Kidney epithelial cell (primary cell): ENCODE measurements at regions not wholly inside any gene's neighbourhood (a gene's known extent, or its start where the extent isn't known, plus 50 kb on each side); places are given as distances from the start of the nearest gene placed in this dataset.

Experiments used
- DNase-seq: peaks from one replicate; pipeline ENCODE4 v3.0.0-alpha.2; 2010; ENCODE audit warnings: low read depth
- H3K27me3 ChIP-seq: 2 replicates; pipeline ENCODE4 v1.6.0; 2011; ENCODE audit warnings: low read length; ENCODE audit not compliant: control insufficient read depth, insufficient read depth
- H3K36me3 ChIP-seq: 2 replicates; pipeline ENCODE4 v1.5.1; 2011; ENCODE audit warnings: low read length; ENCODE audit not compliant: control insufficient read depth, insufficient read depth
- H3K4me3 ChIP-seq: 2 replicates; pipeline ENCODE4 v1.5.1; 2011; ENCODE audit warnings: low read depth, mild to moderate bottlenecking, control low read depth, low read length
- TF ChIP-seq, protein P1 (sequence below): IDR thresholded peaks from 2 replicates; pipeline ENCODE4 v1.5.1; 2011; ENCODE audit warnings: mild to moderate bottlenecking, moderate library complexity, low read length, control low read depth, inconsistent platforms; ENCODE audit not compliant: insufficient read depth, poor library complexity, severe bottlenecking

DNA sequence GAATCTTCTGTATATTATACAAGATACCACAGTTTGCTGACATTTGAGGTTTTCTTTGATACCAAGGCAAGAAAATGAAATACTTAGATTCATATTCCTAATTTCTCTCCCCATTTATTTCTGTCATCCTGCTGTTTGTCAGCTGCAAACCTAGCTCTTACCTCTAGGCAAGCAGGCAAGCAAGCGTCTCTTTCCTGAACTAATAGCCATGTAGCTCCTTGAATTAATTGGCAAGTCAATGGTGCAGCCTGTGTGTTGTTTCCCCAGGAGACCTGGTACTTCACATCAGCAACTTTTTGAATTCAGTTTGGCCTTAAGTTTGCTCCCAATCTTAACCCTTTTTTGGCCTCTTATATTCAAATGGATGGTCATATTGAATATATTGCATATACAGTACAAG lies 573.6 kb upstream of the ARRDC3 start:
- no peak overlapping the region for H3K4me3 ChIP-seq
- no peak for DNase-seq
- H3K36me3 ChIP-seq, result no peaks in the 10 kb centered on the region
- no peaks in the 10 kb centered on the region for H3K27me3 ChIP-seq
- TF ChIP-seq, protein P1, sequence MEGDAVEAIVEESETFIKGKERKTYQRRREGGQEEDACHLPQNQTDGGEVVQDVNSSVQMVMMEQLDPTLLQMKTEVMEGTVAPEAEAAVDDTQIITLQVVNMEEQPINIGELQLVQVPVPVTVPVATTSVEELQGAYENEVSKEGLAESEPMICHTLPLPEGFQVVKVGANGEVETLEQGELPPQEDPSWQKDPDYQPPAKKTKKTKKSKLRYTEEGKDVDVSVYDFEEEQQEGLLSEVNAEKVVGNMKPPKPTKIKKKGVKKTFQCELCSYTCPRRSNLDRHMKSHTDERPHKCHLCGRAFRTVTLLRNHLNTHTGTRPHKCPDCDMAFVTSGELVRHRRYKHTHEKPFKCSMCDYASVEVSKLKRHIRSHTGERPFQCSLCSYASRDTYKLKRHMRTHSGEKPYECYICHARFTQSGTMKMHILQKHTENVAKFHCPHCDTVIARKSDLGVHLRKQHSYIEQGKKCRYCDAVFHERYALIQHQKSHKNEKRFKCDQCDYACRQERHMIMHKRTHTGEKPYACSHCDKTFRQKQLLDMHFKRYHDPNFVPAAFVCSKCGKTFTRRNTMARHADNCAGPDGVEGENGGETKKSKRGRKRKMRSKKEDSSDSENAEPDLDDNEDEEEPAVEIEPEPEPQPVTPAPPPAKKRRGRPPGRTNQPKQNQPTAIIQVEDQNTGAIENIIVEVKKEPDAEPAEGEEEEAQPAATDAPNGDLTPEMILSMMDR, result no peak

DNA sequence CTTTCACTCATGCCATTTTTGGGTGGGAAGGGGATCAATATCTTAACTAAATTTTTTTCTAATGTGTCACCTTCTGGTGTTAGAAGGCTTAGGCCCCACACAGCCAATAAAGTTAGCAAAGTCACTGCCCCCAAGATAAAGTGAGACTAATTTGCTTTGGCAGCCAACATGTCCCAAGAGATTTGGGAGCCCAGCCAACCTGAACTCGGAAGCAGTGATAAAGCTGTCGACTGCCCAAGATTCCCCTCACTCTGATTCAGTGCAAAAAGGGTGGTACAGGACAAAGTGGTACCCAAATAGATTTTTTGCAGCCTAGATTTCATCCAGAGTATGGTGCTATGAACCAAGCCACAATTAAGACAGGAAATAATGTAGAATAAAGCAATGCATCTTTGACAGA lies 572.5 kb upstream of the ARRDC3 start:
- Histone ChIP-seq H3K36me3 (no peaks in the 10 kb centered on the region), H3K27me3 (no peaks in the 10 kb centered on the region), H3K4me3 (no peak overlapping the region)
- TF ChIP-seq, protein P1, result no peak
- DNase-seq, result no peak

DNA sequence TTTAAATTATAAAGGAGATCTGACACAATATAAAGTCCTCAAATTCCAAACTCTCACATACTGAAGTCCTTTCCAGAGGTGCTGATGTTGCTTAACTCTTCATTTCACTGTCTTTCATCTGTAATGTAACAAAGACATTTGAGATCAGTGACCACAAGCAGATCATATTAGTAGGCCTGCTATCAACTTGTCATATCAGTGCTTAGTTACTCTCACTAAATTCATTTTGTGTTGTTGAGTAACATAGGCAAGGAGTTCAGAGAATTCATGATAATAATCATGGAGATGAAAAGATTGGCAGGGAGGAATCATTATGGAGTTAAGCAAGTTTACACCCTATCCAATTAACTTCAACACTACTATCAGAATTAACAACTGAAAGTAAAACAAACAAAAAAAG lies 571.0 kb upstream of the ARRDC3 start:
- Histone ChIP-seq H3K4me3 (no peak overlapping the region), H3K36me3 (no peaks in the 10 kb centered on the region), H3K27me3 (no peaks in the 10 kb centered on the region)
- TF ChIP-seq, protein P1, result no peak
- no peak for DNase-seq

DNA sequence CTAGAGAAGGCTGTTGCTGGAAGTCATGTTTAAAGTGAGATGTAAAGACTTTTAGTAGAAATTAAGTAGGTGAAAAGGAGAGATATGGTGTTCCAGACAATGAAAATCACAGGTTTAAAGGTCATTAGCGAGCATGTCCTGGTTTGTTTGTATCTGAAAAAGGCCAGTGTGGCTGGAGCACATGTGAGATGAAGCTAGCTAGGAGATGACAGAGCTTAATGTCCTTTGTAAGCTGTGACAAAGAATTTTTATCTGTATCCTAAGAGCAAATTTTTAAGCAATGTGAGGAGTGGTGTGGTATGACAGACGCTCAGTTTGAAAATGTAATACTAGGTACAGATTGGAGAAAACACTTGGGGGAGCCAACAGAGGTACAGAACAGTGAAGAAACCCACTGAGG lies 567.2 kb upstream of the ARRDC3 start:
- H3K36me3 ChIP-seq, result no peaks in the 10 kb centered on the region
- TF ChIP-seq, protein P1, result no peak

DNA sequence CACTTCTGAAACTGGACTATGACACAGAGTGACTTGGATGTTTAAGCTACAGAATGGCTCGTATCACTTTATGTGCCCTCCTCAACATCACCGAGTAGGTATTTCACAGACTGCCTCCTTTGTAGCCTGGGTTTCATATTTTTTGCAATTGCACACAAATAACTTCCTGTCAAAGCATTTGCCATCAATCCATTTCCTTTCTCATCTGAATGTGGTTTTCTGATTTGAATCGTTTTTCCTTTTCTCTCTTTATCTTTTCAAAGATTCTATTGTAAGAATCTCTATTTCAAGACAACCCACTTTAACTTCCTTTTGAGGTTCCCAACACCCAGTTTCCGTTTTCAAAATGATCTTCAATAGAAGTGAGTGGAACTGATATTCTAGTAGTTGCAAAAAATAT lies 563.8 kb upstream of the ARRDC3 start:
- no peaks in the 10 kb centered on the region for H3K36me3 ChIP-seq
- TF ChIP-seq, protein P1, result no peak
- no peak overlapping the region for H3K4me3 ChIP-seq
- no peak for DNase-seq
- no peaks in the 10 kb centered on the region for H3K27me3 ChIP-seq

More for the DNA sequence above, 567.2 kb upstream of the ARRDC3 start:
- Histone ChIP-seq H3K4me3 (no peak overlapping the region), H3K27me3 (no peaks in the 10 kb centered on the region)
- DNase-seq, result no peak

DNA sequence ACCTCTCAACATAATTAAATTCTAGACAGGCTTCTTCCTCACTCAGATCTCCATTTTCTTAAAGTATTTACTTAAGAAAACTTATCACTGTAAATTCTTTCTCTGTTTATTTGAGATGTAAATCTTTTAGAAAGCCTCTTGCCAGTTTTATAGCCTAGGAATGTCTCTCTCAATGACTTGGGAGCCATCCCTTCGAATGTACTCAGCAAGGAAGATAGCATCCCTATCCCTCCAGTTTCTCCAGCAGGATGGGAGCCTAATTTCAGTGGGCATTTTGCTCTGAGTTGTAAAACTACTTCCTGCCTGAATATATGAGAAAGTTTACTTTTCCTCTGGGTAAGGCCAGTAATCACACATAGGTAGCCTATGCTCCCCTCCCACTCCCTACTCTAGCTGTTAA lies 558.5 kb upstream of the ARRDC3 start:
- DNase-seq, result no peak
- TF ChIP-seq, protein P1, result no peak
- Histone ChIP-seq H3K4me3 (no peak overlapping the region), H3K27me3 (no peaks in the 10 kb centered on the region), H3K36me3 (no peaks in the 10 kb centered on the region)
